ENCODE measurements at regions not wholly inside any gene's neighbourhood (a gene's known extent, or its start where the extent isn't known, plus 50 kb on each side); places are given as distances from the start of the nearest gene placed in this dataset.

- H3K36me3 Mint-ChIP-seq: peaks cover 3% of the 10 kb centered on the region
- H3K9me3 Mint-ChIP-seq: peaks cover 8% of the 10 kb centered on the region
- H3K27me3 Mint-ChIP-seq: peaks cover 24% of the 10 kb centered on the region
- no peak overlapping the region for H3K27ac Mint-ChIP-seq
- no peak overlapping the region for H3K4me3 Mint-ChIP-seq
- no peak for ATAC-seq (ENCODE audit: low read depth)
- no peak for DNase-seq (ENCODE audit: low spot score in 2 of 2)
- H3K4me1 Mint-ChIP-seq: no peaks in the 10 kb centered on the region
Measured at GRCh38 chr15:77778802-77779201, 146.1 kb upstream of the LINGO1 start.

DNA sequence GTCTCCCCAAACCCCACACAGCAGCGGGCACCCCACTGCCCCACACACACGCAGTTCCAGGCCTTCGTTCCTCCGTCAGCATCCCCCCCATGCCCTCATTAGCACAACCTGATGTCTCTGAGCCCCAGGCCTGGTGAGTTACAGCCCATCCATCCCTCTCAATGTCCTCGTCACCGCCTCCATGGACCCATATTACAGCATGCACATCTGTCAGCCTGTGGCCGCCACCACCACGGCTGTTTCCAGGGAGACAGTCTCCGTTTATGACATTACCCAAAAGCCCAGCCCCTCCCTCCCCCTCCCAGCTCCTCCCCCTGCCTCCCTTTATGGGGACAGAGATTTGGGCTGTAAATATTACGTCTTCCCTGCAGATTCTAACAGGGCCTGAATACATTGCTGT, 143.1 kb upstream of the LINGO1 start:
- Mint-ChIP-seq H3K4me3 (no peak overlapping the region), H3K4me1 (no peaks in the 10 kb centered on the region), H3K27me3 (peaks cover 27% of the 10 kb centered on the region), H3K9me3 (peaks cover 8% of the 10 kb centered on the region), H3K36me3 (peaks cover 3% of the 10 kb centered on the region), H3K27ac (no peak overlapping the region)
- no peak for ATAC-seq (ENCODE audit: low read depth)
- DNase-seq (ENCODE audit: low spot score in 2 of 2): no peak

- Mint-ChIP-seq H3K36me3 (peaks cover 3% of the 10 kb centered on the region), H3K4me1 (no peaks in the 10 kb centered on the region), H3K4me3 (no peak overlapping the region), H3K27me3 (peaks cover 27% of the 10 kb centered on the region), H3K27ac (no peak overlapping the region), H3K9me3 (peaks cover 6% of the 10 kb centered on the region)
- ATAC-seq (ENCODE audit: low read depth): no peak
- no peak for DNase-seq (ENCODE audit: low spot score in 2 of 2)
Measured at GRCh38 chr15:77775373-77775772, 142.7 kb upstream of the LINGO1 start.

DNA sequence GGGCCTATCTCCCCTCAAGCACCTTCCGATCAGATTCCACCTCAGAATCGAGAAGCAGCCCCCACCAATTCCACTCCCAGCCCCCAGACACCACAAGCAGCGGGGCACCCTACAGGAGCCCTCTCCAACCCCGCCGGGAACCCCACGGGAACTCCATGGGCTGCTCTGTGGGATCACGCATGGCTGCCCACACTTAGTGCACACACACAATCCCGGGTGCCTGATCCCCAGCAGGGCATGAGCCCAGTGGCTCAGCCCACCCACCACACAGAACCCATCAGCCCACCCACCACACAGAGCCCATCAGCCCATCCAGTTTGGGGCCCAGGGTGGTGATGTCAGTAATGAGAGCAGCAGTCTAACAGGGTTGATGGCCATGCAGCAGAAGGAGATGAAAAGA, 141.6 kb upstream of the LINGO1 start:
- Mint-ChIP-seq H3K4me3 (no peak overlapping the region), H3K27me3 (peaks cover 25% of the 10 kb centered on the region), H3K4me1 (no peaks in the 10 kb centered on the region), H3K9me3 (peaks cover 3% of the 10 kb centered on the region), H3K36me3 (no peaks in the 10 kb centered on the region), H3K27ac (no peak overlapping the region)
- DNase-seq (ENCODE audit: low spot score in 2 of 2): no peak
- no peak for ATAC-seq (ENCODE audit: low read depth)

DNA sequence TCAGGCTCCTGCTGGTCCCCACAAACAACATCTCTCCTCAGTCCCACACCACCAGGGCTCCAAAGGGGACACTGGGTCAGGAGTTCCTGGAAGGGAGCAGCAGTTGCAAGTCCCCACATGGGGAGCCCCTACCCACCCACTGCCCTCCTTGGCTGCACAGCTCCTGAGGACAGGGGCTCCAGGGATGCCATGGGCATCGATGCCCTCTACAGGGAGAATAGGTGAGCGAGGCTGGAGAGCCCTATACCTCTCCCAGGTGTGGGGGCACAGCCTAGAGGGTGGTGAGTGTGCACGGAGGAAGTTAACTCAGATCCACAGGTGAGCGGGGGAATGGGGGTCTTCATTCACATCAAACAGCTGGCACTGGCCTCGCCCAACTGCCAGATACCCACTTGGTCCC, 141.2 kb upstream of the LINGO1 start:
- peaks cover 1% of the 10 kb centered on the region for H3K9me3 Mint-ChIP-seq
- no peak for DNase-seq (ENCODE audit: low spot score in 2 of 2)
- no peak overlapping the region for H3K27ac Mint-ChIP-seq
- H3K36me3 Mint-ChIP-seq: no peaks in the 10 kb centered on the region
- H3K4me1 Mint-ChIP-seq: no peaks in the 10 kb centered on the region
- H3K4me3 Mint-ChIP-seq: no peak overlapping the region
- no peak for ATAC-seq (ENCODE audit: low read depth)
- peaks cover 25% of the 10 kb centered on the region for H3K27me3 Mint-ChIP-seq

- Mint-ChIP-seq H3K27me3 (peaks cover 25% of the 10 kb centered on the region), H3K4me3 (no peak overlapping the region), H3K9me3 (no peaks in the 10 kb centered on the region), H3K27ac (no peak overlapping the region), H3K36me3 (no peaks in the 10 kb centered on the region), H3K4me1 (no peaks in the 10 kb centered on the region)
- DNase-seq (ENCODE audit: low spot score in 2 of 2) (no peak), ATAC-seq (ENCODE audit: low read depth) (no peak)
Measured at GRCh38 chr15:77772641-77773402, 140.1 kb upstream of the LINGO1 start.

DNA sequence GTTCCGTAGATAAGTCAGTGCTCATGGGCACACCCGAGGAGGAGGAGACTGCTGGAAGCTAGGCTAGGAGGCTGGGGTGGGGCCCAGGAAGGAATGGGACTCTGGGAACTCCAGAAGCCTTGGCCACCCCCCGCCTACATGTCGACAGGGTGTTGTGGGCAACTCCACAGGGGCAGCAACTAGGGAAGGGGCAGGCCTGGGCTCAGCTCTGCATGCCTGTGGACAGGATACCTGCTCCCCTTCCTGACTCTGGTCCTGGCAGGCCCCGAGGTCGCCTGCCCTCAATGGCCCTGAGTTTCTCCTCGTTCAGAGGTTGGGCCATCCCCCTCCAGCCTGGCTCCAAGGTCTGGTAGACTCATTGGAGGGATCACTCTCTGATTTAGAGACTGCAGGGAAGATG, 138.9 kb upstream of the LINGO1 start:
- H3K36me3 Mint-ChIP-seq: no peaks in the 10 kb centered on the region
- no peaks in the 10 kb centered on the region for H3K9me3 Mint-ChIP-seq
- no peaks in the 10 kb centered on the region for H3K4me1 Mint-ChIP-seq
- peaks cover 21% of the 10 kb centered on the region for H3K27me3 Mint-ChIP-seq
- DNase-seq (ENCODE audit: low spot score in 2 of 2): no peak
- ATAC-seq (ENCODE audit: low read depth): no peak
- H3K4me3 Mint-ChIP-seq: no peak overlapping the region
- H3K27ac Mint-ChIP-seq: no peak overlapping the region

DNA sequence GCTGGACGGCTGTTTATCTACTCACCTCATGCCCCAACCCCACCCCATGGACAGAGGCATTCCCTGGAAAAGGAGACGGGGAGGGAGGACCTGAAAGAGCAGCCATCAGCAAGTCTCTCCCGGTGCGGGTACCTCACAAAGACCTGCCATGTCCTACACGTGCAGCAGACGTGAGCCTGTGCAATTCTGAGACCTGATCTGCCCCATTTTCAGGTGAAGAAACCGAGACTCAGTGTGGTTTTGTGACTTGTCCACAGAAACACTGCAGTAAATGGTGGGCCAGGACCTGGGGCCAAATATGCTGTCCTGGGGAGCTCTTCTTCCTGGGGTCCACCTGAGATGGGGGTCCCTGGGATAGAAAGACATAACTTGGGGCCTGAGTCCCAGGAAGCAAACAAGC, 137.0 kb upstream of the LINGO1 start:
- no peaks in the 10 kb centered on the region for H3K4me1 Mint-ChIP-seq
- no peaks in the 10 kb centered on the region for H3K36me3 Mint-ChIP-seq
- ATAC-seq (ENCODE audit: low read depth) (no peak), DNase-seq (ENCODE audit: low spot score in 2 of 2) (no peak)
- no peaks in the 10 kb centered on the region for H3K9me3 Mint-ChIP-seq
- no peak overlapping the region for H3K4me3 Mint-ChIP-seq
- peaks cover 12% of the 10 kb centered on the region for H3K27me3 Mint-ChIP-seq
- H3K27ac Mint-ChIP-seq: no peak overlapping the region

DNA sequence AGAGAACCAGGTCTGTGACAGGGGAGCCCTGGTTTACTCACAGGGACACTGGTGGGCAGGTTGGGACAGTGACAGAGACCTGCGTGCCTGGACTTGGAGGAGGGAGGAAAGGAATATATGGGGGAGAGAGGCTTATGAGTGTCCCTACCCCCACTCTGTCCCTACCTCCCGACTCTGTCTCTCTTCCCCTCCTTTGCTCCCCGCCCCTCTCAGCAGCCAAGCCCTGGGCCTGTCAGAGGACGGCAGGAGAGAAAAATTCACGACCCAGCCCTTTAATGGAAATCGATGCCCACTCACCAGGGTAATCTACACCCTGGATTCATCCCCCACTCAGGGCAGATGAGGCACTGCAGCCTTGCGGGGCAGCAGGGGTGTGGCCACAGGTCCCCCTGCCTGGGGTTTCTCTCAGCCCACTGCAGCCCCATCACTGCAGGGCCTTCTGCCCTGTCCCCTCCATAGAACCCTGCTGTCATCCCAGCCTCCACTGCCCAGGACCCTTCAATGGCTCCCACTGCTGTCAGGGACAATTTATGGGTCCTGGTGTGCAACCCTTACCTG, 135.9 kb upstream of the LINGO1 start:
- Mint-ChIP-seq H3K4me3 (no peak overlapping the region), H3K27me3 (peaks cover 11% of the 10 kb centered on the region), H3K27ac (no peak overlapping the region), H3K4me1 (no peaks in the 10 kb centered on the region), H3K9me3 (no peaks in the 10 kb centered on the region), H3K36me3 (no peaks in the 10 kb centered on the region)
- no peak for ATAC-seq (ENCODE audit: low read depth)
- no peak for DNase-seq (ENCODE audit: low spot score in 2 of 2)

DNA sequence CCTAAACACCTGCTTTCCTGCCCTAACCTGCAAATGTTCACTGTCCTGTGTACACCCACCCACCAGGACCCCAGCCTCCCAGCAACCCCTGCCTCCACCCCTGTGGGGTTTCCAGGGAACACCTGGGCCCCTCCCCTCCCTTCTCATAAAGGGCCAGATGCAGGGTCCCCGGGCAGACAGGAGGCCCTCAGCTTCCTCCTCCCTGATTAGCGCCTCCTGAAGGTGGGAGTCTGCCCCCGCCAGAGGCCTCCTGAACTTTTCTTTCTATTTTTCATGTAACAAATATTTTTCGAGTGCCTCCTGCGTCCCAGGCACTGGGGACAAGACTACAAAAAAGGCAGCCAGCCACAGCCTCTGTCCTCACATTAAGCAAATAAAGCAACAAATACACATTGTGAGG, 135.4 kb upstream of the LINGO1 start:
- Mint-ChIP-seq H3K9me3 (no peaks in the 10 kb centered on the region), H3K4me1 (no peaks in the 10 kb centered on the region), H3K27ac (no peak overlapping the region), H3K36me3 (no peaks in the 10 kb centered on the region), H3K4me3 (no peak overlapping the region), H3K27me3 (peaks cover 11% of the 10 kb centered on the region)
- DNase-seq (ENCODE audit: low spot score in 2 of 2) (no peak), ATAC-seq (ENCODE audit: low read depth) (no peak)

DNA sequence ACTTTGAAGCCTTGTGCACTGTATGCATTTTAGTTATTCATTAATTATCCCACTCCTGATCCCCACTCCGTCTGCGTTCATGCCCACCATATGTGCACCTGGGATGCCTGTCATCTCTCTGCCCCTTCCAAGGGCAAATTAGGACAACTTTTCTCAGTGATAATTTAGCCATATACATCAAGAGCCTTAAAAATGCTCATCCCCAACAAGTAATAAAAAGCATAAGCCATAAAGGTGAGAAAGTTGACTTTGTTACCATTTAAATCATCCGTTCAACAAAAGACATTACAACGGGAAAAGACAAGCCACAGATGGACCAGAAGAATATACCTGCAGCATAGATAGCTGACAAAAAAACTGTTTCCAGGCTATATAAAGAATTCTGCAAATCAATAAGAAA, 131.4 kb upstream of the LINGO1 start:
- DNase-seq (ENCODE audit: low spot score in 2 of 2) (no peak), ATAC-seq (ENCODE audit: low read depth) (no peak)
- Mint-ChIP-seq H3K4me3 (no peak overlapping the region), H3K36me3 (no peaks in the 10 kb centered on the region), H3K27ac (no peak overlapping the region), H3K4me1 (no peaks in the 10 kb centered on the region), H3K27me3 (peaks cover 14% of the 10 kb centered on the region), H3K9me3 (no peaks in the 10 kb centered on the region)

- no peaks in the 10 kb centered on the region for H3K36me3 Mint-ChIP-seq
- peaks cover 11% of the 10 kb centered on the region for H3K27me3 Mint-ChIP-seq
- DNase-seq (ENCODE audit: low spot score in 2 of 2) (no peak), ATAC-seq (ENCODE audit: low read depth) (no peak)
- H3K4me3 Mint-ChIP-seq: no peak overlapping the region
- H3K9me3 Mint-ChIP-seq: no peaks in the 10 kb centered on the region
- no peaks in the 10 kb centered on the region for H3K4me1 Mint-ChIP-seq
- H3K27ac Mint-ChIP-seq: no peak overlapping the region
Measured at GRCh38 chr15:77762747-77763355, 130.1 kb upstream of the LINGO1 start.

GRCh38 chr15:77759896-77760592, 127.3 kb upstream of the LINGO1 start:
- Mint-ChIP-seq H3K4me1 (no peaks in the 10 kb centered on the region), H3K27me3 (peaks cover 19% of the 10 kb centered on the region), H3K27ac (no peak overlapping the region), H3K4me3 (no peak overlapping the region), H3K36me3 (no peaks in the 10 kb centered on the region), H3K9me3 (no peaks in the 10 kb centered on the region)
- DNase-seq (ENCODE audit: low spot score in 2 of 2) (no peak), ATAC-seq (ENCODE audit: low read depth) (no peak)

DNA sequence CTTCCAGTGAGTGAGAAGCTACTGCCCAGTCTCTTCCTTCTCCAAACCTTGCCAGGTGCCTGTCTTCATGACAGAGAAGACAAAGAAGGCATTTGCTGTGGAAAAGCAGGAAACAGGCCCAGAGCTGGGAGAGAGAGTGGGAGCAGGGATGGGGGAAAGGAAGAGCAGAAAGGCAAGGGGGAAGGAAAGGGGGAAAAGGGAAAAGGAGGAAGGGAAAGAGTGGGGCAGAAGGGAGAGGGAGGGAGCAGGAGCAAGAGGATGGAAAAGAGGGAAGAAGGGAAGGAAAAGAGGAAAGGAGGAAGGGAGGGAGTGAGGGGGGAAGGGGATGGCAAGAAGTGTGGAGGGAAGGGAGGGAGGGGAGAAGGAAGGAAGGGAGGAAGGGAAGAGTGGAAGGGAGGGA, 121.2 kb upstream of the LINGO1 start:
- no peak for ATAC-seq (ENCODE audit: low read depth)
- no peak for DNase-seq (ENCODE audit: low spot score in 2 of 2)
- H3K27me3 Mint-ChIP-seq: peaks cover 20% of the 10 kb centered on the region
- no peak overlapping the region for H3K4me3 Mint-ChIP-seq
- H3K36me3 Mint-ChIP-seq: no peaks in the 10 kb centered on the region
- no peaks in the 10 kb centered on the region for H3K9me3 Mint-ChIP-seq
- no peaks in the 10 kb centered on the region for H3K4me1 Mint-ChIP-seq
- no peak overlapping the region for H3K27ac Mint-ChIP-seq
